ENCODE measurements at regions not wholly inside any gene's neighbourhood (a gene's known extent, or its start where the extent isn't known, plus 50 kb on each side); places are given as distances from the start of the nearest gene placed in this dataset.

DNA sequence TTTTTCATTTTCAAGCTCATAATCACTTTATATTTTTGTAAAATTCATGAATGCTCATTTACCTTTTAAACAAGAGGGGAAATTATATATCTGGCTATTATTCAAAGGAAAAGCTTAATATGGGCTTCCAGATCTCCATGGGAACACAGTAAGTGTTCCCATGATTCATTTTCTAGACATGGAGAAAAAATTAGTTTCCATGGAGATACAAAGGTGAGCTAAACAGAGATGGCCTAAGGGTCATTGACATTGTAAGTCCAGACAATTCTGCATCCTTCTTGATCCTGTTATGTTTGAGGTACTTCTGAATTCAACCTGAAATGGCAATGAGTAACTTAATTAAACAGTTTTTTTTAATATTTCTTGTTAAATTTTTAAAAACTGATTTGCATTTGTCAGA lies 341.4 kb upstream of the PRR16 start:
- no peak overlapping the region for H3K4me3 Mint-ChIP-seq
- Histone ChIP-seq H3K9me3 (ENCODE audit: control extremely low read depth in 1 of 3, control insufficient read depth in 2 of 3, insufficient read depth in 1 of 3, low read length in 2 of 3) (no peaks in the 10 kb centered on the region), H3K79me2 (ENCODE audit: control insufficient read depth, insufficient read depth, low read length) (no peaks in the 10 kb centered on the region), H2AFZ (ENCODE audit: insufficient read depth, low read depth, low read length, poor library complexity, severe bottlenecking) (no peak overlapping the region), H3K36me3 (replicated peaks in 1 of 2; ENCODE audit: control extremely low read depth in 1 of 2, control insufficient read depth in 1 of 2, extremely low read depth in 1 of 2, insufficient read depth in 2 of 2, low read length in 1 of 2) (no peaks in the 10 kb centered on the region), H3K27me3 (replicated peaks in 1 of 4; ENCODE audit: control extremely low read depth in 1 of 4, control insufficient read depth in 3 of 4, insufficient read depth in 4 of 4, low read length in 3 of 4) (no peaks in the 10 kb centered on the region), H3K4me2 (replicated peaks; ENCODE audit: low read depth, low read length, poor library complexity, severe bottlenecking) (no peak overlapping the region), H3K27ac (ENCODE audit: low read length in 2 of 2) (no peak overlapping the region), H3K9ac (ENCODE audit: low read length) (no peak overlapping the region), H4K20me1 (ENCODE audit: control insufficient read depth, insufficient read depth, low read length, poor library complexity, severe bottlenecking) (no peaks in the 10 kb centered on the region), H3K4me3 (ENCODE audit: control extremely low read depth in 1 of 5, extremely low read depth in 1 of 5, insufficient read depth in 1 of 5, low read depth in 2 of 5, low read length in 4 of 5) (no peak overlapping the region), H3K4me1 (ENCODE audit: control insufficient read depth in 2 of 2, insufficient read depth in 2 of 2, low read length in 2 of 2) (no peaks in the 10 kb centered on the region)
- ATAC-seq (ENCODE audit: low read depth) (no peak), DNase-seq (no peak)
- ChIA-PET CTCF (no interaction called here), POLR2A (no interaction called here)
- intact Hi-C loops (cut with micrococcal nuclease): no loop called here
- H3K27me3 Mint-ChIP-seq: no peaks in the 10 kb centered on the region
- H3K4me1 Mint-ChIP-seq: no peaks in the 10 kb centered on the region
- TF ChIP-seq EZH2 (IDR thresholded peaks at IDR 0.05; ENCODE audit: borderline replicate concordance, insufficient read depth, low read depth, low read length, poor library complexity, severe bottlenecking): no peak
- no peak for TF ChIP-seq CTCF (IDR thresholded peaks at IDR 0.05)
- H3K27ac Mint-ChIP-seq: no peak overlapping the region
- no peaks in the 10 kb centered on the region for H3K9me3 Mint-ChIP-seq (ENCODE audit: insufficient read depth)

GRCh38 chr5:120124031-120124430 lies 340.1 kb upstream of the PRR16 start:
- POLR2A ChIA-PET: no interaction called here
- CTCF ChIA-PET: no interaction called here
- H3K9me3 ChIP-seq (ENCODE audit: control extremely low read depth in 1 of 3, control insufficient read depth in 2 of 3, insufficient read depth in 1 of 3, low read length in 2 of 3): no peaks in the 10 kb centered on the region
- H3K79me2 ChIP-seq (ENCODE audit: control insufficient read depth, insufficient read depth, low read length): no peaks in the 10 kb centered on the region
- H3K36me3 ChIP-seq (replicated peaks in 1 of 2; ENCODE audit: control extremely low read depth in 1 of 2, control insufficient read depth in 1 of 2, extremely low read depth in 1 of 2, insufficient read depth in 2 of 2, low read length in 1 of 2): no peaks in the 10 kb centered on the region
- TF ChIP-seq CTCF (IDR thresholded peaks at IDR 0.05): no peak
- TF ChIP-seq EZH2 (IDR thresholded peaks at IDR 0.05; ENCODE audit: borderline replicate concordance, insufficient read depth, low read depth, low read length, poor library complexity, severe bottlenecking): no peak
- Mint-ChIP-seq H3K9me3 (ENCODE audit: insufficient read depth) (no peaks in the 10 kb centered on the region), H3K27ac (no peak overlapping the region), H3K4me1 (no peaks in the 10 kb centered on the region), H3K27me3 (no peaks in the 10 kb centered on the region), H3K4me3 (no peak overlapping the region)
- H4K20me1 ChIP-seq (ENCODE audit: control insufficient read depth, insufficient read depth, low read length, poor library complexity, severe bottlenecking): no peaks in the 10 kb centered on the region
- H3K4me2 ChIP-seq (replicated peaks; ENCODE audit: low read depth, low read length, poor library complexity, severe bottlenecking): no peak overlapping the region
- intact Hi-C loops (cut with micrococcal nuclease): no loop called here
- DNase-seq (no peak), ATAC-seq (ENCODE audit: low read depth) (no peak)
- no peaks in the 10 kb centered on the region for H3K27me3 ChIP-seq (replicated peaks in 1 of 4; ENCODE audit: control extremely low read depth in 1 of 4, control insufficient read depth in 3 of 4, insufficient read depth in 4 of 4, low read length in 3 of 4)
- H3K27ac ChIP-seq (ENCODE audit: low read length in 2 of 2): no peak overlapping the region
- WGBS (ENCODE audit: insufficient coverage): 43% methylated on average over 1 of the region's 1 CpG
- H2AFZ ChIP-seq (ENCODE audit: insufficient read depth, low read depth, low read length, poor library complexity, severe bottlenecking): no peak overlapping the region
- no peaks in the 10 kb centered on the region for H3K4me1 ChIP-seq (ENCODE audit: control insufficient read depth in 2 of 2, insufficient read depth in 2 of 2, low read length in 2 of 2)
- H3K4me3 ChIP-seq (ENCODE audit: control extremely low read depth in 1 of 5, extremely low read depth in 1 of 5, insufficient read depth in 1 of 5, low read depth in 2 of 5, low read length in 4 of 5): no peak overlapping the region
- H3K9ac ChIP-seq (ENCODE audit: low read length): no peak overlapping the region

Measured in B cell (primary cell).